ENCODE measurements at regions not wholly inside any gene's neighbourhood (a gene's known extent, or its start where the extent isn't known, plus 50 kb on each side); places are given as distances from the start of the nearest gene placed in this dataset.

DNA sequence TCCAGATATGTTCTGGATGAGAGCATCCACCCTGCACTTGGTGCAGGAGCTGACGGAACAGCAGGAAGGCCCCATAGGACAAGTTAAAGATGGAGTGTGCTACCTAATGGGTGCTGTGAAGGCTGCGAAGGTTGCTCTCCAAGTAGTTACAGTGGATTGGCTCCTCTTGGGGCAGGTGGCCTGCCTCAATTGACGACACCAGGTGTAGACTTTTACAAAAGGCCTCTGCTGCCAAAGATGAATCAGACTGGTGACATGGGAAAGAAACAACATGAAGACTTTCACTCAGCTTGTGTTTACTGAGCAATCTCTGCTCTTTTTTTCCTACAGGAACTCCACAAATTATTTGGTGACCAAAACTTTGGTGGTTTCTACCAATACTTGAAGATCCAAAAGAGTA, 437.7 kb downstream of the PLCL1 start:
- DNase-seq (ENCODE audit: extremely low read depth, low read depth), result no peak
- TF ChIP-seq, protein P1, sequence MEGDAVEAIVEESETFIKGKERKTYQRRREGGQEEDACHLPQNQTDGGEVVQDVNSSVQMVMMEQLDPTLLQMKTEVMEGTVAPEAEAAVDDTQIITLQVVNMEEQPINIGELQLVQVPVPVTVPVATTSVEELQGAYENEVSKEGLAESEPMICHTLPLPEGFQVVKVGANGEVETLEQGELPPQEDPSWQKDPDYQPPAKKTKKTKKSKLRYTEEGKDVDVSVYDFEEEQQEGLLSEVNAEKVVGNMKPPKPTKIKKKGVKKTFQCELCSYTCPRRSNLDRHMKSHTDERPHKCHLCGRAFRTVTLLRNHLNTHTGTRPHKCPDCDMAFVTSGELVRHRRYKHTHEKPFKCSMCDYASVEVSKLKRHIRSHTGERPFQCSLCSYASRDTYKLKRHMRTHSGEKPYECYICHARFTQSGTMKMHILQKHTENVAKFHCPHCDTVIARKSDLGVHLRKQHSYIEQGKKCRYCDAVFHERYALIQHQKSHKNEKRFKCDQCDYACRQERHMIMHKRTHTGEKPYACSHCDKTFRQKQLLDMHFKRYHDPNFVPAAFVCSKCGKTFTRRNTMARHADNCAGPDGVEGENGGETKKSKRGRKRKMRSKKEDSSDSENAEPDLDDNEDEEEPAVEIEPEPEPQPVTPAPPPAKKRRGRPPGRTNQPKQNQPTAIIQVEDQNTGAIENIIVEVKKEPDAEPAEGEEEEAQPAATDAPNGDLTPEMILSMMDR (IDR thresholded peaks at IDR 0.05; ENCODE audit: low read depth, low read length), result no peak

GRCh38 chr2:198238429-198238828, 434.0 kb downstream of the PLCL1 start:
- TF ChIP-seq, protein P1 (IDR thresholded peaks at IDR 0.05; ENCODE audit: low read depth, low read length), result no peak
- DNase-seq (ENCODE audit: extremely low read depth, low read depth), result no peak

- no peak for DNase-seq (ENCODE audit: extremely low read depth, low read depth)
- TF ChIP-seq, protein P1 (IDR thresholded peaks at IDR 0.05; ENCODE audit: low read depth, low read length), result no peak
These were observed 431.9 kb downstream of the PLCL1 start for GRCh38 chr2:198236338-198236737.

DNA sequence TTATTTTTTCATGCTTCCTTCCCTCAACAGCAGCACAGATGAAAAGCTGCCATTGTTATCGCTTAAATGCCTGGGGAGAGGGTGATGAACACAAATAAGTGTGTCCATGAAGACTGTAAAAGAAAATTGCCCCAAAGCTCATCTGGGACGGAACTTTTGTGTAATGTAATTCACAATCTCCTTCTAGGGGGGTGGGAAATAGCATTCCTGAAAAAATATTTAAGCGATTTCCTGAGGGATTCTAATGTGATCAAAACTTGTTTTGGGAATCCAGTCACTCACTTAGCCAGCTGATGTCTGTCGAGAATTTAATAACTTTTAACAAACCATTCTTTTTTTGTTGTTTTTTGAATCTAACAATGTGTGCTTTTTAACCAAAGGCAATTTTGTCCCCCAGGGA, 427.9 kb downstream of the PLCL1 start:
- TF ChIP-seq, protein P1 (IDR thresholded peaks at IDR 0.05; ENCODE audit: low read depth, low read length), result no peak
- no peak for DNase-seq (ENCODE audit: extremely low read depth, low read depth)

GRCh38 chr2:198231562-198231961, 427.2 kb downstream of the PLCL1 start:
- TF ChIP-seq, protein P1 (IDR thresholded peaks at IDR 0.05; ENCODE audit: low read depth, low read length), result no peak
- no peak for DNase-seq (ENCODE audit: extremely low read depth, low read depth)

- TF ChIP-seq, protein P1 (IDR thresholded peaks at IDR 0.05; ENCODE audit: low read depth, low read length), result no peak
- no peak for DNase-seq (ENCODE audit: extremely low read depth, low read depth)
These were observed 416.6 kb downstream of the PLCL1 start for GRCh38 chr2:198220763-198221610.

DNA sequence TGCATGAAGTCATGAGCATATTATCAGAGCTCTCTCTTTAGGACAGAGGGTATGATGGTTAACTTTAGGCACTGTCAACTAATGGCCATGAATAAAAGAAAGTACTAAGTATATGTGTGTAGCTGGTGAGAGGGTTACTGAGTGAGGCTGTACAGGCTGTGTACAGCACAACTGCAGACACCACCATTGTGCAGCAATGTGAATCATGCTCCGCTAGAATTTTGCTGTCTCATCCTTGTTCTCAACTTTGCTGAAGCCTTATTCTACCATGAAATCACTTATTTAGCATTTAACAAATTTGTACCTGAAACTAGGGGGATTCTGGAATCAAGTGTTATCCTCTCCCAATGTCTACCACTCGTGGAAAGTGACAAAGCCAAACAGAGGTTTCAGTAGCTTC, 414.9 kb downstream of the PLCL1 start:
- TF ChIP-seq, protein P1 (IDR thresholded peaks at IDR 0.05; ENCODE audit: low read depth, low read length), result no peak
- no peak for DNase-seq (ENCODE audit: extremely low read depth, low read depth)
